Stimulated activated CD8-positive, alpha-beta memory T cell treated with anti-CD3 and anti-CD28 coated beads, Interleukin-4, amount 100 ng/mL, for 4 hours (primary cell): ENCODE measurements at regions not wholly inside any gene's neighbourhood (a gene's known extent, or its start where the extent isn't known, plus 50 kb on each side); places are given as distances from the start of the nearest gene placed in this dataset.
"Not testable (repeated sequence)": the region's sequence is repeated elsewhere in the genome, so short reads cannot be mapped to it uniquely, and the experiment has no call there.

Source experiments
- DNase-seq, 2 donors: peaks; one replicate each; pipeline ENCODE4 v3.0.0-alpha.2; 2020; ENCODE audit warnings: low read depth in 2 of 2, low spot score in 1 of 2

DNA sequence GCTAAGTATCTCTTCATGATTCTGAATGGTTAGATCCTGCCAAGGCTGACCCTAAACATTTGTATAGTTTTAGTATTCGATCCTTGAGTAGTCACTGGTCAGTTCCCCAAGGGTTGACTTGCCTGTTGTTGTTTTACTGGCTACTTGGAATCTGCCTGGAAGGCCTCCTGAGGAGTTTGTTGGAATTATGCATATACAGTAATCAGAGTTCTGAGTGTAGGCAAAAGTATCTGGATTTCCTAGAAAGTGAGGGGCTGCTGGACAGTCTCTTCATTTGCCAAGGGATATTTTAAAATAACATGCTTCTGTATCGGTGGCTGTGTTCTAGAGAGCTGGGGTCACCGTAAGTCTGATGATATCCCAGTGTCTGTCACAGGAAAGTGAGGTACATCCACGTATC lies 333.2 kb upstream of the C2CD4B start:
- no peak for DNase-seq

- DNase-seq: no peak
Measured at GRCh38 chr15:62498712-62499111, 333.6 kb upstream of the C2CD4B start.

DNA sequence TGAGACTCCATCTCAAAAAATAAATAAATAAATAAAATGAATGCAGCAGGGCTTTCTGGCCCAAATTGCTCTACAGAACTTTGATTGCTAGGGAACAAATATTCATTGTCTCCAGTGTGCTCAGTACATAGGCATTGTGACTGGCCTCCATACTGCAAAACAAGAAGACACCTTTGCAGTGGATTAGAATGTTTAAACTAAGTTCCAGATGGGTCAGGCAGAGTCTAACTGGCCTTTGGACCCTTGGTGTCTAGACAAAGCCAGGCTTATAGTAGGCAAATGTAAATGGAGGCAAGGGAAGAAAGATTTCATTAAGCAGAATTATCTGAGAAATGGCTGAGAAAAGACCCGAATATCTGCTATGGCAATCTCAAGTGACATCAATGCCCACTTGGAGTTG lies 335.2 kb upstream of the C2CD4B start:
- DNase-seq: no peak

DNA sequence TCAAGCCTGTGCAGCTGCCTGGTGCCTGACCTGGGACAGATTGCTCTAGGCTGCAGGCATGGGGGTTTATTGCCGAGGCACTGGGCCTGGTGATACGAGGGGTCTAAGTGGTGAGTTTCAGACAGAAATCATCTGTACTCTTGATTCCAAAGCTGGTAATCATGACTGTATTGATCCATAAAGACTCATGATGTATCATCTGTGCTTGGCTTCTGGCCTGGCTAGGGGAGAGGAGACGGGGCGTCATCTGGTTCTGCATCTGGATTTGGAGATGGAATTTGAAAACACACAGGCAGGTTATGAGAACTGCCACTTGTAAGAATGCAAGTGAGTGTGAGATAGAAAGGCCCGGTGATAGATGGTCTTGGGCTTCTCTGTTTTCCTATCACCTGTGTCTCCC lies 337.4 kb upstream of the C2CD4B start:
- no peak for DNase-seq

DNA sequence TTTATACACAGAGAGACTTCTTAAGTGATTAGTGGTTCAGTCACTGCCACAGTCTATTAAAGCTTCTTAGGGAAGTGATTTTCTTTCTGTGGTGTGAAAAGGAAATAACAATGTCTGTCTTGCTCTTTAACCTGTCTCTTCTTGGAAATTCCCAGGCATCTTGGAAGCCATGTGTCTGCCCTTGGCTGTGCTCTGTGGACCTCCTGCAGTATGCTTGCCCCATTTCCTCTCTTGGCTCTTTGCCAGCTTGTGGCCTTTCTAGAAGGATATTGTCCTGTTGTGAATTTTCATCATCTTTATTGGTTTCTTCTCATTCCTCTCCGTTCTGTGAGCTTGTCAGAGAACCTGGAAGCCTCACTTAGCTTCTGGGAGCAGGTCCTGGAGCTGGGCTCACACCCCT lies 338.4 kb upstream of the C2CD4B start:
- no peak for DNase-seq

DNA sequence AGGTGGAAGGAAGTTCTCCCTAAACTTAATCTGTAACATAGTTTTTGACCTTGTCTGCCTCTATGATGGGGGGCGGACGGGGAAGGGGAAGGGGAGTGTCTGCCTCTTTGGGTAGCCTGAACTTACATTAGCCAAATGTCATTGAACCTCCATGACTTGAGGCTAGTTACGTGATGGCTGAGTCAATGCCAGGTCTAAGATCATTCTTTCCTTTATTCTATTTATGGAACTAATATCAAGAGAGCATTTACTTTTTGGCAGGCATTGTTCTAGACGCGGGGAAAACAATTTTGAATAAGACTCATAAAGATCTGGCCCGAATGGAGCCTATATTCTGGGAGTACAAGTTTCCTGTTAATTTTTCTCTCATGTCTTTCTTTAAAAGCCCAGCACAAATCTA lies 340.7 kb upstream of the C2CD4B start:
- no peak for DNase-seq

GRCh38 chr15:62506217-62506805 lies 341.2 kb upstream of the C2CD4B start:
- DNase-seq: no peak

GRCh38 chr15:62509395-62509958 lies 344.4 kb upstream of the C2CD4B start:
- DNase-seq: no peak

- no peak for DNase-seq
Measured at GRCh38 chr15:62510791-62511190, 345.7 kb upstream of the C2CD4B start.

DNA sequence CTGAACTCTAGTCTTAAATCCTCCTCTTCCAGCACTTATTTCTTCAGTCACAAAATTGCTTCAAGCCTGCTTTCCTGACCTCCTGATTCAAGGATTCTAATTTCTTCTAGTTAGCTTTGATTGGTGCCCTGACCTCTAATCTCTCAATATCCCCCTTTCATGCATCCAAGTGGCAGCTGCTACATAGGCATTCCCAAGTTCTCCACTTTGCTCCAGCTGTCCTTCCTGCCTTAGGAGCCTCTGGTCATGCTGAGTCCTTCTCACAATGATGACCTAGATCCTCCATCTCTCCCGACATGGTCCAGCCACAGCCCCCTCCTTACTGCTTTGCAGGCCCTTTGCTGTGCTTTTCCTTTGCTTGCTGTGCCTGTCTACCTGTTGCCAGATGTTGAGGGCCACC lies 347.8 kb upstream of the C2CD4B start:
- no peak for DNase-seq

DNA sequence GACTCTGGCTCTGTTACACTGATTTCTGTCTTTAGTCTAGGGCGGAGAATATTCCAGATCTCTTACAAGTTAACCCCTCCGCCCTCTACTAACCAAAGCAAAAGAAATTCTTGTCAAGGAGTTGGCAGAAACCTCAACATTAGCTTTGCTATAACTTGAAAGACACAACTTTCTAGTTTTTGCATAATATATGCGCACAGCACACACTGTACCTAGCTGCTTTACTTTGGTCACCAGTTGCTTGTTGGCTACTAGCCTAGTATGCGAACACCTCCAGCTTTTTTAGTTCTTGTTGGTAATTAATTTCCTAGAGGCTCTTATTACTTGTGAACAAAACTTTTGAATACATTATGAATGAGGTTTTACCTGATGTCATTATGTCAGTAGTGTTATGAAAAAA lies 348.8 kb upstream of the C2CD4B start:
- DNase-seq: no peak

- no peak for DNase-seq
Measured at GRCh38 chr15:62515696-62516395, 350.8 kb upstream of the C2CD4B start.

DNA sequence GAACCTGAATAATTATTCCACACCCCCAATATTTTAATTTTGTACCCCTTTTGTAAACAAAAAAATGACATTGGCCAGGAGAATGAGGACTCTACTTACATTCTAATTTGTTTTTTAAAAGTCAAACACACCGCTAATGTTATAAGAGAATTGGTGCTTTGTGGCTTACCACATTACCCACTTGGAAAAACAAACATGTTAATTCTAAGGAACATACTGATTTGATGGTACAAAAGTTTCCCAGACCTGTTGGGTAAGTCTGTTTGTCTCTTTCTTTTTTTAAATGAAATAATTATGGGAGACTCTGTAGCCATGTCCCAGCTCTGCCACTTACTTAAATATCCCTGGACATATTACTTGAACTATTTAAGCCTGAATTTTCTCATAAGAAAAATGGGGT lies 352.5 kb upstream of the C2CD4B start:
- no peak for DNase-seq

GRCh38 chr15:62518666-62519065 lies 353.6 kb upstream of the C2CD4B start:
- DNase-seq: not testable (repeated sequence)

DNA sequence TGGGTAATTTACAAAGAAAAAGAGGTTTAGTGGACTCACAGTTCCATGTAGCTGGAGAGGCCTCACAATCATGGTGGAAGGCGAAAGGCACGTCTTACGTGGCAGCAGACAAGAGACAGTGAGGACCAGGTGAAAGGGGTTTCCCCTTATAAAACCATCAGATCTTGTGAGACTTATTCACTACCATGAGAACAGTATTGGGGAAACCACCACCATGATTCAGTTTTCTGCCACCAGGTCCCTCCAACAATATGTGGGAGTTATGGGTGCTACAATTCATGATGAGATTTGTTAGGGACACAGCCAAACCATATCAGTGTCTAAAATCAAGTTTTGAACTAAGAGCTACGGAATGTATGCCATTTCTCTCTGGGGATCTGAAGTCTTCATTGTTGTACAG lies 354.8 kb upstream of the C2CD4B start:
- DNase-seq: no peak

DNA sequence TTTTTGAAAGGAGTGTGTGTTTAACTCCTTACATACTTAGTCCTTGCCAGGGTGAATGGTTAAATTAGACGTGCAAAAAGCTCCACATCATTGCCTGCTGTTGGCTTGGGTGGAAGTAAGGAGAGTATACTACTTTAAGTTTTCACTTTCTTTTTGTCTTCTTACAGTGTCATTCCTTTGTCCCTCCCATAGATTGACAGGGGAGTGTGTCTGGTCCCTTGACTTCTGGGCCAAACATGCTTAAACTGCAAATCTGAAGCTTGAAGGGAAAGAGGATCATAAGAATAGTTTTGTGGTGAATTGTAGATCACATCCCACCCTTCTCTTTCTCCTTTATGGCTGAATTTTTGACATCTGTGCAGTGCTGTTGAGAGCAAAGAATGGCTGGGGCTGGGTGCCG lies 355.8 kb upstream of the C2CD4B start:
- no peak for DNase-seq

DNA sequence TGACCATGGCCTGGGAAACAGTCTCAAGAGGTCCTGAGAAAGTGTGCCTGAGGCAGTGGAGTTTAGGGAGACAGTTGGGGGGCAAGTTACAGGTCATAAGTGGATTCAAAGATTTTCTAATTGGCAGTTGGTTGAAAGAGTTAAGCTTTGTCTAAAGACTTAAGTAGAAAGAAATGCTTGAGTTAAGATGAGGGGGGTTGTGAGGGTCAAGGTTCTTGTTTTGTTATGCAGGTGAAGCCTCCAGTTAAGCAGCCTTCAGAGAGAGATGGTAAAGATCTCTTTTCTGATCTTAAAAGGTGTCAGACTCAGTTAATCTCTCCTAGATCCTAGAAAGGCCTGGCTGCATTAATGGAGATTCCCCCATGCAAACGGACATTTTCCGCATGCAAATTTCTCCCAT lies 356.3 kb upstream of the C2CD4B start:
- DNase-seq: no peak

DNA sequence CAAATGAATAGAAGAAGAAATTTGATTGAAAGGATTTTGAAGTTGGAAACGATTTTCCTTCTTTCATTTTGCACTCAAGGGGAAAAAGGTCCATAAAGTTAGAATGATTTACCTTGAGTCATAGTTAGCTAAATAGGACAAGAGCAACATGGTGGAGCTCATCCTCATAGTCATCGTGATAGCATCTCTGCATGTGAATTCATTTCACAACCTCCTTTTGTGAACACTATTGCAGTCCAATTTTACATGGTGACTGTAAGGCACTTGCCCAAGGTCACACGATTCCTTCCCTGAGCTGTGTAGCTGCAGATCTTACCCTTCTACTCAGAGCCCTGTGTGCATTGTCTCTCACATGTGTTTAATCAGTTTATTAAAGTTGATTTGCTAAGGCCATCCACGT lies 359.8 kb upstream of the C2CD4B start:
- no peak for DNase-seq

DNA sequence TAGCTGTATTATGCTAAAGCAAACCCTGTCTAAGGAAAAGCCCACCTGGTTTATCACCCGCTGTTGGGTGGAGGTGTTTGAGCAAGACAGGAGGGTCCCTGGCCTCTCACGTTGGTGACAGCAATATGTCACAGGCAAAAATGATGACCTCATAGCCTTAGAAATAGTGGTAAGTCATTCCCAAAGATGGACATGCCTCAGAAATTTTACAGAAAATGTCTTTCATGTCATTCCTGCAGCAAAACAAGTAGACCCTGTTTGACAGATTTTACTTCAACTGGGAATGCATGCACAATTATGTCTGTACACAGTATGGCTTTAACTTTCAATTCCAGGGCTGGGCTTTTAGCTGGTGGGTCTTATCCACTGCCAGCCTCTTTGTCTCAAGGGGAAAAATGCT lies 362.3 kb upstream of the C2CD4B start:
- no peak for DNase-seq

- DNase-seq: no peak
Measured at GRCh38 chr15:62528505-62528904, 363.4 kb upstream of the C2CD4B start.

DNA sequence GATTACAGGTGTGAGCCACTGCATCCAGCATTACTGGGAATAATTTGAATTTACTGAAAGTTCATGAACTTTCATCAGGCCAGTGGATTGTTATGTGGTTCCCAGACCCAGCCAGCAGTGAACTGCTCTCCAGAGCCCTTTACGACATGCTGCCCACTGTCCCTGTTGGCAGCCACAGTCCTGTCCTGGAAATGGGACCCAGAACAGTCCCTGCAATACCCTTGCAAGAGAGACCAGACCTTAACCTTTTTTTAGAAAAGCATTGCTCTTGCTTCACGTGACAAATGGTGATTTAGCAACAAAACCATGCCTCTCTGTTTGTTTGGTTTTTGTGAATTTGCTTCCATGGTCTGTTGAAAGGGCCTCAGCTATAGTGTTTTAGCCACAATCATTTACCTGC lies 367.3 kb upstream of the C2CD4B start:
- no peak for DNase-seq

DNA sequence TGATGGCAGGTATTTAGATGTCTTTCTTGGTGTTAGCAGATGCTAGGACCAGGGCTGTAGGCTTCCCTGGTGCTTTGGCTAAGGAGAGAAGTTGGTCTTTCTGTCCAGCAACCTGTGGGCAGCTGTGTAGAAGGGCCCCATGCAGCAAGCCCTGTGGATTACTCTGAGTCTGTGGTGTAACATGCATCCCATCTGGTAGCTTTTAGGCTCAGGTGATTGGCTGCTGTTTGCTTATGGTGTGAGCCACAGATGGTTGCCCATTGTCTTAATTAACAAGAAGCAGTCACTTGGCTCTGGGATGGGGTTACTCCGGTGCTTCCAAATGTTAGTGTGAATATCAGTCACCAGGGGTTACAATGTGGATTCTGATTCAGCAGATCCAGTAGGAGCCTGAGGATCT lies 368.6 kb upstream of the C2CD4B start:
- no peak for DNase-seq

DNA sequence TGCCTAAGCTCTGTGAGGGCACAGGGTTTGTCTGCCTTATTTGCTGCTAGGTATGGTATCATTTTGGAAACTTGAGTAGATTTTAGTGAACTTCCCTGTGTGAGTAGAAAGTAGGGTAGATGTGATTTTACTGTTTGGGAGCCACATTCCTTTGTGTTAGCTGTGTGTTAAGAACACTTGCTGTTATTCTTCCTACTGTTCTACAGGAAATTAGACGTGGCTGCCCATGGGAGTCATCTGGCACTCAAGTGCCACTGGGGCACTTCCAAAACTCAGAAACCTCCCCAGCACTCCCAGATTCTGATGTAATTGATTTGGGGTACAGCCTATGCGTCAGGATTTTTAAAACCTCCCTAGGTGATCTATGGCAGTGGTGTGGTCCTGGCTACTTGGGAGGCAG lies 369.9 kb upstream of the C2CD4B start:
- DNase-seq: no peak
